PC-9 (cell line): ENCODE measurements at regions not wholly inside any gene's neighbourhood (a gene's known extent, or its start where the extent isn't known, plus 50 kb on each side); places are given as distances from the start of the nearest gene placed in this dataset.

Experiments
- EZH2 ChIP-seq: fragments of 200-600 bp; sonication (generic); IDR thresholded peaks from 2 replicates; pipeline ENCODE4 v1.8.0; 2017; ENCODE audit warnings: antibody characterized with exemption, low read depth
- TF ChIP-seq, protein P1 (sequence below): fragments of 200-600 bp; sonication (generic); conservative IDR thresholded peaks from 2 replicates; pipeline ENCODE4 v1.6.1; 2017; ENCODE audit warnings: mixed run types, antibody characterized with exemption, mild to moderate bottlenecking, moderate library complexity

DNA sequence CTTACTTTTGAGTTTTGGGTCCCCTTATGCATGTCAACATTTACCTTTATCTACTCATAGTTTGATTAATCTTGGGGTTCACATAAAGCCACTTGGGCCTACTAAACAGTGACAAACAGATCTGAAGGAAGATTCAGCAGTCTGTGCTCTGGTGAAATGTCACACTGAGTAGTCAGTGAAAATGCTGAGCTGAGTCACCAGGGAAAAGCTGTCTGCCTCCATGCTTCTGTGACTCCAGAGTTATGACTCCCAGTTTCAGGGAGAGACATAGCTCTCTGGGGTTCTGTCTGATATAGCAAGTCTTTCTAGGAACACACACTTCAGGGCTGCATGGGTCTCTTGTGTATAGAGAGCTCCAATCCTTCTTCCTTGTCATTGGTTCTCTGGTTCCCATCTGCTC is 406.3 kb upstream of the FAR2 start:
- TF ChIP-seq, protein P1, sequence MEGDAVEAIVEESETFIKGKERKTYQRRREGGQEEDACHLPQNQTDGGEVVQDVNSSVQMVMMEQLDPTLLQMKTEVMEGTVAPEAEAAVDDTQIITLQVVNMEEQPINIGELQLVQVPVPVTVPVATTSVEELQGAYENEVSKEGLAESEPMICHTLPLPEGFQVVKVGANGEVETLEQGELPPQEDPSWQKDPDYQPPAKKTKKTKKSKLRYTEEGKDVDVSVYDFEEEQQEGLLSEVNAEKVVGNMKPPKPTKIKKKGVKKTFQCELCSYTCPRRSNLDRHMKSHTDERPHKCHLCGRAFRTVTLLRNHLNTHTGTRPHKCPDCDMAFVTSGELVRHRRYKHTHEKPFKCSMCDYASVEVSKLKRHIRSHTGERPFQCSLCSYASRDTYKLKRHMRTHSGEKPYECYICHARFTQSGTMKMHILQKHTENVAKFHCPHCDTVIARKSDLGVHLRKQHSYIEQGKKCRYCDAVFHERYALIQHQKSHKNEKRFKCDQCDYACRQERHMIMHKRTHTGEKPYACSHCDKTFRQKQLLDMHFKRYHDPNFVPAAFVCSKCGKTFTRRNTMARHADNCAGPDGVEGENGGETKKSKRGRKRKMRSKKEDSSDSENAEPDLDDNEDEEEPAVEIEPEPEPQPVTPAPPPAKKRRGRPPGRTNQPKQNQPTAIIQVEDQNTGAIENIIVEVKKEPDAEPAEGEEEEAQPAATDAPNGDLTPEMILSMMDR: no peak
- TF ChIP-seq EZH2: no peak
